ENCODE measurements at regions not wholly inside any gene's neighbourhood (a gene's known extent, or its start where the extent isn't known, plus 50 kb on each side); places are given as distances from the start of the nearest gene placed in this dataset.

DNA sequence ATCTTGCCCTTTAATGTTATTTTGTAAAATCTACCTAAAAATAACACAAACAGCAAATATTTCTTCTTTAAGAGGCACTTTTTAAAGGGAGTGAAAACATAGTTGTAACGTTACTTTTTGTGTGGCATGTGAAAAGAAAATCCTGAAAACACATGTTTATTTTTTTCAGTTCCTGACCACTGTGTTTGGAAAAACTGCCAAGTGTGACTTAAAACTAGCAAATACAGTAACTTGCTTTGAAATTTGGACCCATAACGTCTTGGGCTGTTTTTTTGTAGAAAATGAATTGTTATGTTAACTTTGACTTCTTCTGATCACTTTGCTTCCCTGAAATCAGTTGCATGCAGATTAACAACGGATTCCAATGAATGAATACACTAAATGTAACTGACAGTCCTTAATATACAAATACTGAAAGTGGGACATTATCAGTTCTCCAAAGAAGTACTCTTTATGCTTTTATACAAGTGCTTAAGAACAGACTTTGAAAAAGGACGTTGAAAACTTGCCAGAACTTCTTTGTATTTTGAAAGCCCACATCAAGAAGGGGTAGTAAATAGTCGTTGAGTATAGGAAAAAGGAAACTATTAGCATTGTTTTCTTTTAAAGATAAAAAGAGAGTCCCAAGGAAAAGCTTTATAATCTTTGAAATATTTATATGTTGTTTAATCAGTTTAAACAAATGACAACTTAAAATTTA, 96.1 kb upstream of the ZEB2 start:
- no peak overlapping the region for H3K27ac ChIP-seq (ENCODE audit: insufficient read length, low read depth, low read length)
- H3K4me2 ChIP-seq (ENCODE audit: insufficient read depth, insufficient read length, low read length), result no peak overlapping the region
- H2BK5ac ChIP-seq (ENCODE audit: insufficient read length, low read length), result no peak overlapping the region
- H3K14ac ChIP-seq (ENCODE audit: insufficient read depth, low read length), result no peak overlapping the region
- no peak overlapping the region for H2BK120ac ChIP-seq (ENCODE audit: low read depth, low read length, poor library complexity, severe bottlenecking)
- Mint-ChIP-seq H3K9me3 (no peaks in the 10 kb centered on the region; a peak in 1 of 5 replicates), H3K4me1 (peaks cover 9 to 17% of the 10 kb centered on the region in 2 experiments), H3K27me3 (ENCODE audit: low read depth) (no peaks in the 10 kb centered on the region), H3K4me3 (no peak overlapping the region), H3K27ac (no peak overlapping the region), H3K36me3 (ENCODE audit: insufficient read depth in 1 of 3, low read depth in 3 of 3) (peaks cover 0 to 5% (median 0%) of the 10 kb centered on the region in 3 experiments; a peak in 2 of 7 replicates)
- no peaks in the 10 kb centered on the region for H3K9me3 ChIP-seq (ENCODE audit: control insufficient read depth, low read depth, low read length)
- no peaks in the 10 kb centered on the region for H3K4me1 ChIP-seq (ENCODE audit: insufficient read depth, low read length)
- no peak overlapping the region for H2AK5ac ChIP-seq (ENCODE audit: insufficient read length, low read length)
- H2BK20ac ChIP-seq (ENCODE audit: low read depth, low read length, poor library complexity, severe bottlenecking), result no peak overlapping the region
- no peak overlapping the region for H2BK15ac ChIP-seq (ENCODE audit: low read depth, low read length)
- no peak for TF ChIP-seq CTCF (conservative IDR thresholded peaks at IDR 0.05)
- no peak overlapping the region for H3K4ac ChIP-seq (ENCODE audit: low read depth, low read length)
- no peak overlapping the region for H4K5ac ChIP-seq (ENCODE audit: insufficient read length, low read depth, low read length)
- no peaks in the 10 kb centered on the region for H4K20me1 ChIP-seq (ENCODE audit: control insufficient read depth, insufficient read depth, insufficient read length)
- H3K27me3 ChIP-seq (ENCODE audit: insufficient read depth, low read length), result no peaks in the 10 kb centered on the region
- no peak overlapping the region for H3T11ph ChIP-seq (ENCODE audit: low read length)
- H3K56ac ChIP-seq (ENCODE audit: insufficient read length, low read depth, low read length), result no peak overlapping the region
- no peak overlapping the region for H4K8ac ChIP-seq (replicated peaks; ENCODE audit: insufficient read length, low read depth, low read length)
- H3K23me2 ChIP-seq (ENCODE audit: insufficient read length, low read depth, low read length, poor library complexity, severe bottlenecking), result no peaks in the 10 kb centered on the region
- H3K18ac ChIP-seq (ENCODE audit: insufficient read length, low read depth, low read length), result no peak overlapping the region
- H2BK12ac ChIP-seq (ENCODE audit: insufficient read length, low read depth, low read length), result no peak overlapping the region
- H4K91ac ChIP-seq (ENCODE audit: insufficient read length, low read depth, low read length), result no peak overlapping the region
- no peaks in the 10 kb centered on the region for H3K79me1 ChIP-seq (ENCODE audit: insufficient read depth, low read depth, low read length, poor library complexity, severe bottlenecking)
- no peak overlapping the region for H2AFZ ChIP-seq (ENCODE audit: low read length)
- DNase-seq, result no peak
- H3K23ac ChIP-seq (ENCODE audit: insufficient read length, low read depth, low read length), result no peak overlapping the region
- no peak overlapping the region for H3K9ac ChIP-seq (ENCODE audit: extremely low read depth, insufficient read length, low read length)
- no CpG with 5 or more reads among the region's 5 CpGs for WGBS (ENCODE audit: extremely low coverage, insufficient read length, low lambda C conversion rate)
- no peaks in the 10 kb centered on the region for H3K79me2 ChIP-seq (ENCODE audit: insufficient read depth, low read length)
